OCI-LY1 (cell line): ENCODE measurements at regions not wholly inside any gene's neighbourhood (a gene's known extent, or its start where the extent isn't known, plus 50 kb on each side); places are given as distances from the start of the nearest gene placed in this dataset.
"Not testable (repeated sequence)": the region's sequence is repeated elsewhere in the genome, so short reads cannot be mapped to it uniquely, and the experiment has no call there.

Source experiments
- H2AFZ ChIP-seq: fragments of 200-600 bp; sonication (generic), shearing (Covaris generic); 2 replicates; pipeline ENCODE4 v1.6.0; 2014; ENCODE audit warnings: antibody characterized with exemption, mild to moderate bottlenecking, low read length
- H3F3A ChIP-seq: fragments of 200-600 bp; sonication (generic), shearing (Covaris generic); 2 replicates; pipeline ENCODE4 v1.6.0; 2014; ENCODE audit warnings: mild to moderate bottlenecking, antibody characterized with exemption, low read length, moderate library complexity; ENCODE audit not compliant: insufficient read depth
- H3K27ac ChIP-seq: fragments of 200-600 bp; sonication (generic); 2 replicates; pipeline ENCODE4 v1.5.1; 2014; ENCODE audit warnings: low read length, mixed run types, mild to moderate bottlenecking, low read depth; ENCODE audit not compliant: poor library complexity, severe bottlenecking
- H3K27me3 ChIP-seq: fragments of 200-600 bp; sonication (generic); 2 replicates; pipeline ENCODE4 v1.6.0; 2014; ENCODE audit warnings: antibody characterized with exemption, mild to moderate bottlenecking, low read length, moderate library complexity; ENCODE audit not compliant: insufficient read depth
- H3K36me3 ChIP-seq: fragments of 200-600 bp; sonication (generic); 2 replicates; pipeline ENCODE4 v1.6.1; 2014; ENCODE audit warnings: mild to moderate bottlenecking, antibody characterized with exemption, low read length, moderate library complexity, mixed read lengths; ENCODE audit not compliant: insufficient read depth
- H3K4me1 ChIP-seq: fragments of 200-600 bp; sonication (generic); 2 replicates; pipeline ENCODE4 v1.5.1; 2014; ENCODE audit warnings: mild to moderate bottlenecking, low read length, moderate library complexity; ENCODE audit not compliant: insufficient read depth, severe bottlenecking
- H3K4me2 ChIP-seq: fragments of 200-600 bp; sonication (generic), shearing (Covaris generic); 2 replicates; pipeline ENCODE4 v1.6.1; 2014; ENCODE audit warnings: low read length
- H3K4me3 ChIP-seq: fragments of 200-600 bp; sonication (generic); 2 replicates; pipeline ENCODE4 v1.5.1; 2014; ENCODE audit warnings: low read length, low read depth, mild to moderate bottlenecking, mixed read lengths; ENCODE audit not compliant: poor library complexity, severe bottlenecking
- H3K79me2 ChIP-seq: fragments of 200-600 bp; shearing (Covaris generic); 2 replicates; pipeline ENCODE4 v1.6.1; 2016; ENCODE audit warnings: mixed run types, low read length, mixed read lengths; ENCODE audit not compliant: insufficient read depth
- H3K9ac ChIP-seq: fragments of 200-600 bp; sonication (generic), shearing (Covaris generic); 2 replicates; pipeline ENCODE4 v1.6.1; 2014; ENCODE audit warnings: mild to moderate bottlenecking, low read length, mixed read lengths
- H3K9me2 ChIP-seq: fragments of 200-600 bp; sonication (generic), shearing (Covaris generic); 2 replicates; pipeline ENCODE4 v1.6.1; 2014; ENCODE audit warnings: low read depth, mild to moderate bottlenecking, low read length, mixed read lengths
- H3K9me3 ChIP-seq: fragments of 200-600 bp; shearing (Covaris generic); 2 replicates; pipeline ENCODE4 v1.6.1; 2014; ENCODE audit warnings: low read length, mixed read lengths
- H4K20me1 ChIP-seq: fragments of 200-600 bp; sonication (generic), shearing (Covaris generic); 2 replicates; pipeline ENCODE4 v1.6.0; 2016; ENCODE audit warnings: mild to moderate bottlenecking, low read length; ENCODE audit not compliant: insufficient read depth
- EZH2 ChIP-seq: fragments of 200-600 bp; sonication (generic), shearing (Covaris generic); IDR thresholded peaks from 2 replicates; pipeline ENCODE4 v1.8.0; 2017; ENCODE audit warnings: borderline replicate concordance, mixed run types, mild to moderate bottlenecking, antibody characterized with exemption, low read length, moderate library complexity, mixed read lengths
- TF ChIP-seq, protein P1 (sequence below): fragments of 200-600 bp; sonication (generic), shearing (Covaris generic); IDR thresholded peaks from 2 replicates; pipeline ENCODE4 v1.5.1; 2017; ENCODE audit warnings: mild to moderate bottlenecking, antibody characterized with exemption, low read length, moderate library complexity, mixed read lengths

GRCh38 chr14:66022526-66022925, 463.6 kb upstream of the CCDC196 start:
- no peak overlapping the region for H3K4me2 ChIP-seq
- no peaks in the 10 kb centered on the region for H3K79me2 ChIP-seq
- no peak overlapping the region for H3K9ac ChIP-seq
- H3K27ac ChIP-seq = no peak overlapping the region
- H3K9me3 ChIP-seq = no peaks in the 10 kb centered on the region
- H4K20me1 ChIP-seq = no peaks in the 10 kb centered on the region
- no peaks in the 10 kb centered on the region for H3K36me3 ChIP-seq
- no peak overlapping the region for H3K4me3 ChIP-seq
- no peaks in the 10 kb centered on the region for H3K27me3 ChIP-seq
- no peaks in the 10 kb centered on the region for H3K9me2 ChIP-seq
- TF ChIP-seq, protein P1, sequence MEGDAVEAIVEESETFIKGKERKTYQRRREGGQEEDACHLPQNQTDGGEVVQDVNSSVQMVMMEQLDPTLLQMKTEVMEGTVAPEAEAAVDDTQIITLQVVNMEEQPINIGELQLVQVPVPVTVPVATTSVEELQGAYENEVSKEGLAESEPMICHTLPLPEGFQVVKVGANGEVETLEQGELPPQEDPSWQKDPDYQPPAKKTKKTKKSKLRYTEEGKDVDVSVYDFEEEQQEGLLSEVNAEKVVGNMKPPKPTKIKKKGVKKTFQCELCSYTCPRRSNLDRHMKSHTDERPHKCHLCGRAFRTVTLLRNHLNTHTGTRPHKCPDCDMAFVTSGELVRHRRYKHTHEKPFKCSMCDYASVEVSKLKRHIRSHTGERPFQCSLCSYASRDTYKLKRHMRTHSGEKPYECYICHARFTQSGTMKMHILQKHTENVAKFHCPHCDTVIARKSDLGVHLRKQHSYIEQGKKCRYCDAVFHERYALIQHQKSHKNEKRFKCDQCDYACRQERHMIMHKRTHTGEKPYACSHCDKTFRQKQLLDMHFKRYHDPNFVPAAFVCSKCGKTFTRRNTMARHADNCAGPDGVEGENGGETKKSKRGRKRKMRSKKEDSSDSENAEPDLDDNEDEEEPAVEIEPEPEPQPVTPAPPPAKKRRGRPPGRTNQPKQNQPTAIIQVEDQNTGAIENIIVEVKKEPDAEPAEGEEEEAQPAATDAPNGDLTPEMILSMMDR = no peak
- TF ChIP-seq EZH2 = no peak
- H3K4me1 ChIP-seq = no peaks in the 10 kb centered on the region
- no peaks in the 10 kb centered on the region for H3F3A ChIP-seq
- no peak overlapping the region for H2AFZ ChIP-seq

- Histone ChIP-seq H3K4me2 (no peak overlapping the region), H3K4me3 (no peak overlapping the region), H2AFZ (no peak overlapping the region), H4K20me1 (no peaks in the 10 kb centered on the region), H3K27ac (no peak overlapping the region), H3F3A (no peaks in the 10 kb centered on the region), H3K79me2 (no peaks in the 10 kb centered on the region), H3K9me3 (no peaks in the 10 kb centered on the region), H3K9ac (no peak overlapping the region), H3K9me2 (no peaks in the 10 kb centered on the region), H3K36me3 (no peaks in the 10 kb centered on the region), H3K4me1 (no peaks in the 10 kb centered on the region), H3K27me3 (no peaks in the 10 kb centered on the region)
- TF ChIP-seq EZH2 = no peak
- TF ChIP-seq, protein P1 = no peak
Measured at GRCh38 chr14:66025779-66026178, 460.4 kb upstream of the CCDC196 start.

- not testable (repeated sequence) for H4K20me1 ChIP-seq, H3K4me3 ChIP-seq, H3K4me1 ChIP-seq, H3K79me2 ChIP-seq, H3K4me2 ChIP-seq, H3K36me3 ChIP-seq, H2AFZ ChIP-seq, H3F3A ChIP-seq, H3K9ac ChIP-seq, H3K9me3 ChIP-seq, H3K27me3 ChIP-seq, H3K9me2 ChIP-seq, H3K27ac ChIP-seq
Measured at GRCh38 chr14:66031981-66032380, 454.2 kb upstream of the CCDC196 start.

DNA sequence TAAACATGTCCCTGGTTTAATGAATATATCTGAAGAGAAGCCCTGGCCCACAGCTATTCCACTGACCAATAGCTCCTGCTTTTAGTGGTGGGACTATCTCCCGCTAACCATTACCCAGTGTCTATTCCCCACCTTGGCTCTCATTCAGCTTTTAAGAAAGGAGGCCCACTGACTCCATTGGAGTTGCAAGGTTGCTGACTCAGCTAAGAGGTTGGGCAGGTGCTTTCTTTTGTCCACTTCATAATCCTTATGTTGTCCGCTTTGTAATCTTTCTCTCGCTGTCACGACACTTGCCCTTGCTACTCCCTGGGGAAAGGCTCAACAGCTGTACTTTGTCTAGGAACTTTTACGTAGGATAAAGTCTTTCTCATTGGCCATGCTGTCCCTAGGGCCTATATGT, 453.4 kb upstream of the CCDC196 start:
- H3K27ac ChIP-seq = no peak overlapping the region
- no peak overlapping the region for H3K9ac ChIP-seq
- no peaks in the 10 kb centered on the region for H3F3A ChIP-seq
- H3K4me3 ChIP-seq = no peak overlapping the region
- H4K20me1 ChIP-seq = no peaks in the 10 kb centered on the region
- no peaks in the 10 kb centered on the region for H3K9me3 ChIP-seq
- no peaks in the 10 kb centered on the region for H3K9me2 ChIP-seq
- H3K27me3 ChIP-seq = no peaks in the 10 kb centered on the region
- H3K79me2 ChIP-seq = no peaks in the 10 kb centered on the region
- no peaks in the 10 kb centered on the region for H3K4me1 ChIP-seq
- H3K4me2 ChIP-seq = no peak overlapping the region
- no peaks in the 10 kb centered on the region for H3K36me3 ChIP-seq
- no peak for TF ChIP-seq EZH2
- TF ChIP-seq, protein P1 = no peak
- H2AFZ ChIP-seq = no peak overlapping the region
